ENCODE measurements at regions not wholly inside any gene's neighbourhood (a gene's known extent, or its start where the extent isn't known, plus 50 kb on each side); places are given as distances from the start of the nearest gene placed in this dataset.

- TF ChIP-seq CTCF (IDR thresholded peaks at IDR 0.05; ENCODE audit: low read length): no peak
- no peak for TF ChIP-seq EZH2 (IDR thresholded peaks at IDR 0.05; ENCODE audit: borderline replicate concordance, low read length)
These were observed 956.6 kb downstream of the SQOR start for GRCh38 chr15:46591462-46591861.
